Activated CD4-positive, alpha-beta memory T cell treated with anti-CD3 and anti-CD28 coated beads for 36 hours (primary cell): ENCODE measurements at regions not wholly inside any gene's neighbourhood (a gene's known extent, or its start where the extent isn't known, plus 50 kb on each side); places are given as distances from the start of the nearest gene placed in this dataset.

Experiments used
- CTCF ChIA-PET: fragments of 350-600 bp; sonication (Branson Sonifier 250); formaldehyde crosslinking; loops from one replicate; lab custom pipeline; 2021; ENCODE audit warnings: antibody characterized with exemption, inconsistent platforms; lab: Charles Lee
- POLR2A ChIA-PET: fragments of 350-600 bp; sonication (Branson Sonifier 250); formaldehyde crosslinking; loops from one replicate; lab custom pipeline; 2021; ENCODE audit warnings: antibody characterized with exemption; lab: Charles Lee
- DNase-seq: peaks from one replicate; pipeline ENCODE4 v3.0.0-alpha.2; 2020
- H3K27ac Mint-ChIP-seq: one replicate; pipeline ENCODE4 v1.8.0; 2021; ENCODE audit warnings: mixed read lengths
- H3K27me3 Mint-ChIP-seq: one replicate; pipeline ENCODE4 v1.8.0; 2021; ENCODE audit warnings: mixed read lengths
- H3K36me3 Mint-ChIP-seq: one replicate; pipeline ENCODE4 v1.8.0; 2021; ENCODE audit warnings: mixed read lengths
- H3K4me1 Mint-ChIP-seq: one replicate; pipeline ENCODE4 v1.8.0; 2021; ENCODE audit warnings: low read depth, mixed read lengths
- H3K4me3 Mint-ChIP-seq: one replicate; pipeline ENCODE4 v1.8.0; 2021; ENCODE audit warnings: mild to moderate bottlenecking, mixed read lengths
- H3K9me3 Mint-ChIP-seq: one replicate; pipeline ENCODE4 v1.8.0; 2021; ENCODE audit warnings: mixed read lengths
- intact Hi-C: fragments of 100-400 bp; cut with micrococcal nuclease; formaldehyde crosslinking; loops from one replicate; pipeline ENCODE4 v1.15.1; 2023

DNA sequence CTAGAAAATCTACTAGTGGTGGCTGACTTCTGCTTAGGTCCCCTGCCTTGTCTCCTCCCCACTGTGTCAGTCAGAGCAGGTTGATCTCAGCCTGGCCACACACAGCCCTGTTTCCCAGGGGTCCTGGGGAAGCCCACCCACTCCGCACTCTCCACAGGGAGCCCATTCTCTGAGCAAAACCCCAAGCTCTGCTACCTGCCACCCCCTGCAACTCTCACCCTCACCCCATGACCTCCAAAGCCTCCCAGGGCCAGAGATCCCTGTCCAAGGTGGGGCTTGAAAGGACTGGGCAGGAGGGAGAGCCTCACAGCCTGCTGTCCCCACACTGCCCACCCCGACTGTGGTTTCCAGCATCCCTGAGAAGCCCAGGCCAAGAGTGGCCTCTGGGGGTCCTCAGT, 58.8 kb upstream of the ZNF536 start:
- no peaks in the 10 kb centered on the region for H3K4me1 Mint-ChIP-seq
- H3K9me3 Mint-ChIP-seq = peaks cover 2% of the 10 kb centered on the region
- ChIA-PET POLR2A (no interaction called here), CTCF (no interaction called here)
- no peaks in the 10 kb centered on the region for H3K27me3 Mint-ChIP-seq
- DNase-seq = no peak
- no peaks in the 10 kb centered on the region for H3K36me3 Mint-ChIP-seq
- H3K27ac Mint-ChIP-seq = no peak overlapping the region
- intact Hi-C loops = no loop called here
- H3K4me3 Mint-ChIP-seq = no peak overlapping the region

DNA sequence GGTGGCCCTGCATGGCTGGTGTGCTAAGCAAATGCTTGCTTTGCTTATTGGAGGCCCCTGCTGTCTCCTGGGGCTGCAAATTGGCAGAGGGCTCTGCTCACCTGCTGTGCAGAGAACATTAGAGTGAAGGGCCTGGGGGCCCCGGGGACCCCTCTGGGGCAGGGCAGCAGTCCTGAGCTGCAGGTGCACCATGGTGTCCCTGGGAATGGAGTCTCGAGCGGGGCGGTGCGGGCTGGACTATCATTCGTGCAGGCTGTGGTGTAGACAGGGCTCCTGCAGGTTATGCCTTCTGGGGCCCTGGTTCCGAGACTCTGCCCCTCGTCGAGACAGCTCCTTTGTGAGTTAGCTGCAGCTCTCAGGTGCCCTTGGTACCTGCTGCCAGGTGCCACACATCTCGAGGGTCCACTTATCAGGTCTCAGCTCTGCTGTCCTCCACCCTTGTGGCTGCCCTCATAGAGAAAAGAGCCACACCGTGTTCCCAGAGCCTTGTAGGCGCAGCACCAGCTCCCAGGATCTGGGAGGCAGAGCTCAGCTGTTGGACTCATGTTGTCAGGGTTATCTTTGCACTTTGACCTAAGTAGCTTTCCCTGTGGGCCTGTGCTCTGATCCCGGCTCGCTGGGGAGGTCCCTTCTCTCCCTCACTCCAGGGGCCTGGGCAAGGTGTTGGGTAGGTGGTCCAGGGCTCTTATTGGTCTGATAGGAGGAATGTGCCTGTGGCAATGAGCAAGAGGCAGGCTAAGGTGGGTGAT, 58.0 kb upstream of the ZNF536 start:
- Mint-ChIP-seq H3K9me3 (peaks cover 2% of the 10 kb centered on the region), H3K4me3 (no peak overlapping the region), H3K36me3 (no peaks in the 10 kb centered on the region), H3K27me3 (no peaks in the 10 kb centered on the region), H3K4me1 (no peaks in the 10 kb centered on the region), H3K27ac (no peak overlapping the region)
- CTCF ChIA-PET = no interaction called here
- DNase-seq = no peak
- POLR2A ChIA-PET = no interaction called here
- intact Hi-C loops = no loop called here

DNA sequence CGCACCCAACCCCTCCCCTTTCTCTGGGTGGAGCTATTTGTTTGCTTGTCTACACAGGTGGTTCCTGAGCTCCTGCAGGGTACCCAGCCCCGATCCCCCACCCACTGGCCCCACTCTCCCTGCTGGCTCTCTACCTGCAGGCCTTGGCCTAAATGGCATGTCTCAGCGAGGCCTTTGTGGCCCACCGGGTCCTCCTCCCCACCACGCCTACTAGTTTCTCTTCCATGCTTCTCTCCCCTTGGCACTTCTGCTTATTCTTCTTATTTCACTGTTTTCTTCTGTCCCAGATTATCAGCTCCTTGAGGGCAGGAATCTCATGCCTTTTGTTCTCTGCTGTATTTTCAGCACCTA, 57.4 kb upstream of the ZNF536 start:
- ChIA-PET POLR2A (no interaction called here), CTCF (no interaction called here)
- H3K9me3 Mint-ChIP-seq = peaks cover 2% of the 10 kb centered on the region
- no peak for DNase-seq
- no peaks in the 10 kb centered on the region for H3K36me3 Mint-ChIP-seq
- no peak overlapping the region for H3K4me3 Mint-ChIP-seq
- no peaks in the 10 kb centered on the region for H3K27me3 Mint-ChIP-seq
- H3K4me1 Mint-ChIP-seq = no peaks in the 10 kb centered on the region
- intact Hi-C loops = no loop called here
- H3K27ac Mint-ChIP-seq = no peak overlapping the region

- Mint-ChIP-seq H3K27ac (no peak overlapping the region), H3K36me3 (no peaks in the 10 kb centered on the region)
Measured at GRCh38 chr19:30315159-30315558, 57.0 kb upstream of the ZNF536 start.

DNA sequence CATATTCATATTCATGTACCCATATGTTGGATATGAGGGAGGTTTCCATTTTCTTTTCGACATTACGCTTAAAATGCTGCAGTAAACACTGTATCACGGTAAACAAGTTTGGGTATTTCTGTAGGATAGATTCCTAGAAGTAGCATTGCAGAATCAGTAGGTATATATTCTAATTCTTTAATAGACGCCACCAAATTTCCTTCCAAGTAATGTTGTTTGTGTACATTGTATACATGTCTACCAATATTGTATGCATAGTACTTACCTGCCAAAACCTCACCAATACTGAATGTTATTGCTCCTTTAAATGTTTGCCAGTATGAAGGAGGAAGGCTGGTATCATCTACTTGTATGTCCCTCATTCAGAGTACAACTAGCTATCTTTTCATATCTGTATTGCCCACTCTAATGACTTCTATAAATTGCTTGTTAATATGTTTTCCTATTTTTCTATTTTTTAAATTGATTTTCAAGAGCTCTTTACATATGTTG, 56.1 kb upstream of the ZNF536 start:
- POLR2A ChIA-PET = no interaction called here
- peaks cover 2% of the 10 kb centered on the region for H3K9me3 Mint-ChIP-seq
- no peak for DNase-seq
- H3K27me3 Mint-ChIP-seq = no peaks in the 10 kb centered on the region
- intact Hi-C loops = no loop called here
- CTCF ChIA-PET = no interaction called here
- no peak overlapping the region for H3K27ac Mint-ChIP-seq
- H3K4me1 Mint-ChIP-seq = no peaks in the 10 kb centered on the region
- no peak overlapping the region for H3K4me3 Mint-ChIP-seq
- H3K36me3 Mint-ChIP-seq = no peaks in the 10 kb centered on the region

More at GRCh38 chr19:30315159-30315558, 57.0 kb upstream of the ZNF536 start:
- POLR2A ChIA-PET = no interaction called here
- H3K9me3 Mint-ChIP-seq = peaks cover 2% of the 10 kb centered on the region
- no peak overlapping the region for H3K4me3 Mint-ChIP-seq
- DNase-seq = no peak
- no peaks in the 10 kb centered on the region for H3K4me1 Mint-ChIP-seq
- H3K27me3 Mint-ChIP-seq = no peaks in the 10 kb centered on the region
- intact Hi-C loops = no loop called here
- CTCF ChIA-PET = no interaction called here

GRCh38 chr19:30316560-30317106, 55.6 kb upstream of the ZNF536 start:
- POLR2A ChIA-PET = no interaction called here
- H3K27ac Mint-ChIP-seq = no peak overlapping the region

GRCh38 chr19:30317403-30317802, 54.8 kb upstream of the ZNF536 start:
- Mint-ChIP-seq H3K27ac (no peak overlapping the region), H3K4me3 (no peak overlapping the region), H3K27me3 (no peaks in the 10 kb centered on the region), H3K4me1 (no peaks in the 10 kb centered on the region), H3K9me3 (peaks cover 2% of the 10 kb centered on the region), H3K36me3 (no peaks in the 10 kb centered on the region)
- ChIA-PET POLR2A (no interaction called here), CTCF (no interaction called here)
- DNase-seq = no peak
- intact Hi-C loops = no loop called here

More at GRCh38 chr19:30316560-30317106, 55.6 kb upstream of the ZNF536 start:
- no peak for DNase-seq
- Mint-ChIP-seq H3K36me3 (no peaks in the 10 kb centered on the region), H3K9me3 (peaks cover 2% of the 10 kb centered on the region), H3K4me3 (no peak overlapping the region), H3K27me3 (no peaks in the 10 kb centered on the region), H3K4me1 (no peaks in the 10 kb centered on the region)
- intact Hi-C loops = no loop called here
- CTCF ChIA-PET = no interaction called here

- intact Hi-C loops = no loop called here
- H3K9me3 Mint-ChIP-seq = peaks cover 2% of the 10 kb centered on the region
- no peak overlapping the region for H3K4me3 Mint-ChIP-seq
- no peaks in the 10 kb centered on the region for H3K27me3 Mint-ChIP-seq
- no peak for DNase-seq
- no peaks in the 10 kb centered on the region for H3K36me3 Mint-ChIP-seq
- ChIA-PET POLR2A (no interaction called here), CTCF (no interaction called here)
- H3K27ac Mint-ChIP-seq = no peak overlapping the region
- no peaks in the 10 kb centered on the region for H3K4me1 Mint-ChIP-seq
Measured at GRCh38 chr19:30318261-30318660, 53.9 kb upstream of the ZNF536 start.

DNA sequence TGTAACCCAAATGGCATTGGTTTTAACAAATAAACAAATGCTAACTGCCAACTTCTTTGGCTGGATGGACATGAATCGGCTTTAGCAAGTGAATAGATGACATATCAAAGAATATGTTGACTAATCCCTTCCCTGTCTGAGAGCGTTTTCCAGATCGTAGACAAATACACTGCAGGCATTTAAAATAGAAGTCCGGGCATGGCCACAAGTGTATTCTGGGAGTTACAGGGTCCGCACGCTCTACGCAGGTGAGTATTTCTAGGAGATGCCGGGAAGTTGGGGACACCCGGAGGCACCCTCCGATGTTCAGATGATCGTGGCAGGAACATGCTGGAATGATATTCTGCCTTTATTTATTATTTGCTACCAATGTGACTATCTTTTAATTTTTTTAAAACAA, 53.2 kb upstream of the ZNF536 start:
- H3K27me3 Mint-ChIP-seq = no peaks in the 10 kb centered on the region
- H3K36me3 Mint-ChIP-seq = no peaks in the 10 kb centered on the region
- ChIA-PET CTCF (no interaction called here), POLR2A (no interaction called here)
- intact Hi-C loops = no loop called here
- no peak for DNase-seq
- no peak overlapping the region for H3K27ac Mint-ChIP-seq
- H3K4me3 Mint-ChIP-seq = no peak overlapping the region
- H3K4me1 Mint-ChIP-seq = no peaks in the 10 kb centered on the region
- H3K9me3 Mint-ChIP-seq = peaks cover 2% of the 10 kb centered on the region

DNA sequence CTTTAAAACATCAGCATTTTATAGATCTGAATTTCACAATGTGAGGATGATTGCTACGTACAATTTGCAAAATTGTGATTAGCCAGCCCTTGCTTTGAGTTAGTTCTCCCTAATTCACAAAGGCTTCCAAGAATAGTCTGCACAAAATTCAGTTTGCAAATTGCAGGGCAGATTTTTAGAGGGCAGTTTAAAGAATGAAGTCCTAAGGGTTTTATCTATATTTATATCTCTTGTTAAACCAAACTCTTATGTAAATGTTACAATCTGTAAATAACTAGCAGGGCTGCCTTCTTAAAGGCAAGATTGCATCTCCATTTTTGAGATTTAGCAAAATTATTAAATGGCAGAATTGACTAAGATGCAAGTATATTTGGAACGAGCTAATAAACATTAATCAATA, 52.8 kb upstream of the ZNF536 start:
- no peak overlapping the region for H3K4me3 Mint-ChIP-seq
- H3K9me3 Mint-ChIP-seq = peaks cover 2% of the 10 kb centered on the region
- H3K4me1 Mint-ChIP-seq = no peaks in the 10 kb centered on the region
- no peaks in the 10 kb centered on the region for H3K27me3 Mint-ChIP-seq
- no peak for DNase-seq
- no peaks in the 10 kb centered on the region for H3K36me3 Mint-ChIP-seq
- ChIA-PET CTCF (no interaction called here), POLR2A (no interaction called here)
- no peak overlapping the region for H3K27ac Mint-ChIP-seq
- intact Hi-C loops = no loop called here

DNA sequence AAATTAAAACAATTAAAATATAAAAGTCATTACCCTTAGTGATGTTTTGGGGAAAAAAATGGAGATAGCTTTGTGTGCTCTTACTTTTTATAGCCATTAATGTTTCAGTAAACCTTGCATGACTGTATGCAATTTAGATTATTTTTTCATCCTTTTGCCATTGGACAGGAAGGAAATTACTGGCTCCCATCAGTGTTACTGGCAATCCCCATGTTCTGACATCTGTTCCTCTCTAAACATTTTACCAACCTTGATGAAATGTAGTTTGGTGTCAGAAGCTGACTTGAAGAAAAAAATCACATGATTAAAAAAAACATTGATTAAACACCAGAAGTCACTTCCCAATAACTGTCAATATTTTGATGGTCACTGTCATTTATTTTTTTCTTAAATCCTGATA, 52.3 kb upstream of the ZNF536 start:
- intact Hi-C loops = no loop called here
- H3K27ac Mint-ChIP-seq = no peak overlapping the region
- ChIA-PET POLR2A (no interaction called here), CTCF (no interaction called here)
- DNase-seq = no peak
- H3K27me3 Mint-ChIP-seq = no peaks in the 10 kb centered on the region
- H3K4me3 Mint-ChIP-seq = no peak overlapping the region
- peaks cover 2% of the 10 kb centered on the region for H3K9me3 Mint-ChIP-seq
- no peaks in the 10 kb centered on the region for H3K4me1 Mint-ChIP-seq
- H3K36me3 Mint-ChIP-seq = no peaks in the 10 kb centered on the region

- Mint-ChIP-seq H3K36me3 (no peaks in the 10 kb centered on the region), H3K27me3 (no peaks in the 10 kb centered on the region), H3K27ac (no peak overlapping the region), H3K9me3 (peaks cover 2% of the 10 kb centered on the region), H3K4me1 (no peaks in the 10 kb centered on the region), H3K4me3 (no peak overlapping the region)
- intact Hi-C loops = no loop called here
- no peak for DNase-seq
- POLR2A ChIA-PET = no interaction called here
- CTCF ChIA-PET = no interaction called here
Measured at GRCh38 chr19:30320466-30320865, 51.7 kb upstream of the ZNF536 start.

- intact Hi-C loops = no loop called here
- H3K4me3 Mint-ChIP-seq = no peak overlapping the region
Measured at GRCh38 chr19:30320916-30321315, 51.3 kb upstream of the ZNF536 start.

More at GRCh38 chr19:30320916-30321315, 51.3 kb upstream of the ZNF536 start:
- Mint-ChIP-seq H3K9me3 (peaks cover 2% of the 10 kb centered on the region), H3K36me3 (no peaks in the 10 kb centered on the region), H3K27me3 (no peaks in the 10 kb centered on the region), H3K27ac (no peak overlapping the region), H3K4me1 (no peaks in the 10 kb centered on the region)
- DNase-seq = no peak
- CTCF ChIA-PET = no interaction called here
- POLR2A ChIA-PET = no interaction called here
